GM23338 (cell line): ENCODE measurements at regions not wholly inside any gene's neighbourhood (a gene's known extent, or its start where the extent isn't known, plus 50 kb on each side); places are given as distances from the start of the nearest gene placed in this dataset.

Experiments used
- ATAC-seq: fragments of 200-7000 bp; cut with Tn5 transposase; 3 replicates; pipeline ENCODE4 v1.9.1; 2020
- DNase-seq: peaks from one replicate; pipeline ENCODE4 v3.0.0-alpha.2; 2015; ENCODE audit warnings: low spot score
- H2AFZ ChIP-seq: fragments of 200-600 bp; sonication (generic); 2 replicates; pipeline ENCODE4 v1.8.0; 2016; ENCODE audit warnings: antibody characterized with exemption, mild to moderate bottlenecking, moderate library complexity
- H3F3A ChIP-seq: fragments of 200-600 bp; sonication (generic); replicated peaks from 2 replicates; pipeline ENCODE4 v1.8.0; 2017; ENCODE audit warnings: antibody characterized with exemption, mixed run types, low read depth
- H3K27ac ChIP-seq: fragments of 200-600 bp; sonication (generic); 2 replicates; pipeline ENCODE4 v1.6.1; 2016; ENCODE audit warnings: low read depth
- H3K27me3 ChIP-seq: fragments of 200-600 bp; sonication (generic); 2 replicates; pipeline ENCODE4 v1.8.0; 2016; ENCODE audit warnings: mild to moderate bottlenecking, mixed run types, moderate library complexity; ENCODE audit not compliant: insufficient read depth
- H3K36me3 ChIP-seq: fragments of 200-600 bp; sonication (generic); 2 replicates; pipeline ENCODE4 v1.8.0; 2016; ENCODE audit warnings: mild to moderate bottlenecking; ENCODE audit not compliant: insufficient read depth
- H3K4me1 ChIP-seq: fragments of 200-600 bp; sonication (generic); 2 replicates; pipeline ENCODE4 v1.8.0; 2016; ENCODE audit warnings: mild to moderate bottlenecking, moderate library complexity; ENCODE audit not compliant: insufficient read depth
- H3K4me2 ChIP-seq: fragments of 200-600 bp; sonication (generic); 2 replicates; pipeline ENCODE4 v1.7.1; 2017; ENCODE audit warnings: mixed run types
- H3K4me3 ChIP-seq: fragments of 200-600 bp; sonication (generic); 2 replicates; pipeline ENCODE4 v1.6.1; 2016; ENCODE audit warnings: mixed run types
- H3K79me2 ChIP-seq: fragments of 200-600 bp; sonication (generic); replicated peaks from 2 replicates; pipeline ENCODE4 v1.8.0; 2017; ENCODE audit warnings: mild to moderate bottlenecking; ENCODE audit not compliant: insufficient read depth
- H3K9me2 ChIP-seq: fragments of 200-600 bp; sonication (generic); 2 replicates; pipeline ENCODE4 v1.8.0; 2017; ENCODE audit not compliant: insufficient read depth
- H4K20me1 ChIP-seq: fragments of 200-600 bp; sonication (generic); replicated peaks from 2 replicates; pipeline ENCODE4 v1.8.0; 2017; ENCODE audit warnings: mild to moderate bottlenecking; ENCODE audit not compliant: insufficient read depth
- H3K27ac Mint-ChIP-seq: 2 replicates; pipeline ENCODE4 v1.8.0; 2020; ENCODE audit warnings: inconsistent platforms, mild to moderate bottlenecking, moderate library complexity, mixed read lengths
- H3K27me3 Mint-ChIP-seq: 3 replicates; pipeline ENCODE4 v1.8.0; 2022; ENCODE audit warnings: low read depth, mild to moderate bottlenecking, moderate library complexity, mixed read lengths, inconsistent platforms; ENCODE audit not compliant: insufficient read depth, poor library complexity
- H3K36me3 Mint-ChIP-seq: 3 replicates; pipeline ENCODE4 v1.8.0; 2021; ENCODE audit warnings: low read depth, mild to moderate bottlenecking, inconsistent platforms, moderate library complexity, mixed read lengths
- H3K4me1 Mint-ChIP-seq: 3 replicates; pipeline ENCODE4 v1.8.0; 2020; ENCODE audit warnings: mild to moderate bottlenecking, inconsistent platforms, mixed read lengths
- H3K4me3 Mint-ChIP-seq: 3 replicates; pipeline ENCODE4 v1.8.0; 2021; ENCODE audit warnings: moderate library complexity, mild to moderate bottlenecking, inconsistent platforms, mixed read lengths
- H3K9me3 Mint-ChIP-seq: 3 replicates; pipeline ENCODE4 v1.8.0; 2020; ENCODE audit warnings: moderate library complexity, mild to moderate bottlenecking, inconsistent platforms, mixed read lengths
- CREB1 ChIP-seq: fragments of 250-450 bp; sonication (Bioruptor Pico); IDR thresholded peaks from 2 replicates; pipeline ENCODE4 v1.5.0; 2020; ENCODE audit warnings: low read depth, mild to moderate bottlenecking, moderate library complexity
- CTCF ChIP-seq, 2 experiments: fragments of 200-600 bp in 1 of 2; sonication (generic) in 1 of 2; conservative IDR thresholded peaks; 2 replicates each; pipeline versions ENCODE4 v1.5.1 to v1.6.1; 2016 to 2017; ENCODE audit warnings: antibody characterized with exemption in 2 of 2, low read depth in 2 of 2, mild to moderate bottlenecking in 2 of 2, moderate library complexity in 1 of 2
- ETS1 ChIP-seq: IDR thresholded peaks from 2 replicates; pipeline ENCODE4 v1.6.1; 2016; ENCODE audit warnings: antibody characterized with exemption
- EZH2 ChIP-seq: fragments of 200-600 bp; sonication (generic); IDR thresholded peaks from one replicate; pipeline ENCODE4 v1.8.0; 2017; ENCODE audit warnings: antibody characterized with exemption, mild to moderate bottlenecking, low read depth; ENCODE audit not compliant: unreplicated experiment
- EZH2phosphoT487 ChIP-seq: fragments of 200-600 bp; sonication (generic); IDR thresholded peaks from one replicate; pipeline ENCODE4 v1.8.1; 2018; ENCODE audit warnings: antibody characterized with exemption; ENCODE audit not compliant: unreplicated experiment
- JUNB ChIP-seq: IDR thresholded peaks from one replicate; pipeline ENCODE4 v1.6.1; 2016; ENCODE audit warnings: antibody characterized with exemption; ENCODE audit not compliant: unreplicated experiment
- NANOG ChIP-seq: IDR thresholded peaks from 2 replicates; pipeline ENCODE4 v1.6.1; 2016; ENCODE audit warnings: antibody characterized with exemption, borderline replicate concordance
- POLR2AphosphoS5 ChIP-seq: IDR thresholded peaks from 2 replicates; pipeline ENCODE4 v1.6.1; 2016; ENCODE audit warnings: antibody characterized with exemption, low read depth
- REST ChIP-seq: IDR thresholded peaks from one replicate; pipeline ENCODE4 v1.6.1; 2018; ENCODE audit warnings: antibody characterized with exemption; ENCODE audit not compliant: unreplicated experiment
- STAT1 ChIP-seq: IDR thresholded peaks from one replicate; pipeline ENCODE4 v1.6.1; 2016; ENCODE audit warnings: antibody characterized with exemption; ENCODE audit not compliant: unreplicated experiment
- ZNF114 ChIP-seq: fragments of 250-450 bp; sonication (Bioruptor Pico); IDR thresholded peaks from 2 replicates; pipeline ENCODE4 v1.5.0; 2020; ENCODE audit warnings: mild to moderate bottlenecking, moderate library complexity
- ZNF331 ChIP-seq: fragments of 250-450 bp; sonication (Bioruptor Pico); IDR thresholded peaks from 2 replicates; pipeline ENCODE4 v1.5.0; 2020; ENCODE audit warnings: low read depth, mild to moderate bottlenecking, moderate library complexity
- TF ChIP-seq, protein P1 (sequence below): fragments of 250-450 bp; sonication (Bioruptor Pico); IDR thresholded peaks from 2 replicates; pipeline ENCODE4 v1.5.0; 2020; ENCODE audit warnings: mild to moderate bottlenecking, moderate library complexity

DNA sequence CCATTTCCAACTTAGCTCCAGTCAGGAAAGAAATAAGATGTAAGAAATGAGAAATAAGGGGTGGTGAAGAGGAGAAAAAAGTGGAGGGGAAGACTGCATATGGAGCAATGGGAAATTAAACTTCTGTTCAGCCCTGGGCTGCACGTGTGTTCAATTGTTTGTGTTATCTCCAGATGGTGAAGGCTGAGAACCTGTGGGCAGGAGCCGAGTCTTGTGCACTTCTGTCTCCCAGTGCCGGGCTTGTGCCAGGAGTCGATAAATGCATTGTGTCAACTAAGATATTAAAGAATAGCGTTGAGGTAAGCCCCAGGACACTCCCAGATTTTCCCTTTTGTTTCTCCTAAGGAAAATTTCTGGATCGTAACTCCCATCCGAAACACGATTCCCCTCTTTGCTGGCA is 98.2 kb downstream of the PRLHR start:
- H3K36me3 ChIP-seq: no peaks in the 10 kb centered on the region
- no peaks in the 10 kb centered on the region for H3F3A ChIP-seq
- no peak overlapping the region for H2AFZ ChIP-seq
- H3K79me2 ChIP-seq: no peaks in the 10 kb centered on the region
- no peaks in the 10 kb centered on the region; the same call in 1 of the 2 replicates for H3K9me2 ChIP-seq
- no peak overlapping the region for H3K4me2 ChIP-seq
- DNase-seq: no peak
- Mint-ChIP-seq H3K4me1 (peaks cover 7% of the 10 kb centered on the region; the same call in 2 of the 3 replicates), H3K27ac (no peak overlapping the region), H3K27me3 (no peaks in the 10 kb centered on the region), H3K9me3 (no peaks in the 10 kb centered on the region), H3K4me3 (no peak overlapping the region), H3K36me3 (no peaks in the 10 kb centered on the region)
- H4K20me1 ChIP-seq: no peaks in the 10 kb centered on the region
- H3K4me3 ChIP-seq: no peak overlapping the region
- H3K27ac ChIP-seq: no peak overlapping the region
- TF ChIP-seq ETS1 (no peak), CTCF (conservative IDR thresholded peaks at IDR 0.05; ENCODE audit: low read depth in 2 of 2) (no peak), EZH2phosphoT487 (no peak), ZNF114 (CRISPR knock-in tag) (no peak), POLR2AphosphoS5 (no peak), JUNB (no peak), STAT1 (no peak), EZH2 (no peak), NANOG (no peak), CREB1 (CRISPR knock-in tag) (no peak), REST (no peak), ZNF331 (CRISPR knock-in tag) (no peak)
- TF ChIP-seq, protein P1, sequence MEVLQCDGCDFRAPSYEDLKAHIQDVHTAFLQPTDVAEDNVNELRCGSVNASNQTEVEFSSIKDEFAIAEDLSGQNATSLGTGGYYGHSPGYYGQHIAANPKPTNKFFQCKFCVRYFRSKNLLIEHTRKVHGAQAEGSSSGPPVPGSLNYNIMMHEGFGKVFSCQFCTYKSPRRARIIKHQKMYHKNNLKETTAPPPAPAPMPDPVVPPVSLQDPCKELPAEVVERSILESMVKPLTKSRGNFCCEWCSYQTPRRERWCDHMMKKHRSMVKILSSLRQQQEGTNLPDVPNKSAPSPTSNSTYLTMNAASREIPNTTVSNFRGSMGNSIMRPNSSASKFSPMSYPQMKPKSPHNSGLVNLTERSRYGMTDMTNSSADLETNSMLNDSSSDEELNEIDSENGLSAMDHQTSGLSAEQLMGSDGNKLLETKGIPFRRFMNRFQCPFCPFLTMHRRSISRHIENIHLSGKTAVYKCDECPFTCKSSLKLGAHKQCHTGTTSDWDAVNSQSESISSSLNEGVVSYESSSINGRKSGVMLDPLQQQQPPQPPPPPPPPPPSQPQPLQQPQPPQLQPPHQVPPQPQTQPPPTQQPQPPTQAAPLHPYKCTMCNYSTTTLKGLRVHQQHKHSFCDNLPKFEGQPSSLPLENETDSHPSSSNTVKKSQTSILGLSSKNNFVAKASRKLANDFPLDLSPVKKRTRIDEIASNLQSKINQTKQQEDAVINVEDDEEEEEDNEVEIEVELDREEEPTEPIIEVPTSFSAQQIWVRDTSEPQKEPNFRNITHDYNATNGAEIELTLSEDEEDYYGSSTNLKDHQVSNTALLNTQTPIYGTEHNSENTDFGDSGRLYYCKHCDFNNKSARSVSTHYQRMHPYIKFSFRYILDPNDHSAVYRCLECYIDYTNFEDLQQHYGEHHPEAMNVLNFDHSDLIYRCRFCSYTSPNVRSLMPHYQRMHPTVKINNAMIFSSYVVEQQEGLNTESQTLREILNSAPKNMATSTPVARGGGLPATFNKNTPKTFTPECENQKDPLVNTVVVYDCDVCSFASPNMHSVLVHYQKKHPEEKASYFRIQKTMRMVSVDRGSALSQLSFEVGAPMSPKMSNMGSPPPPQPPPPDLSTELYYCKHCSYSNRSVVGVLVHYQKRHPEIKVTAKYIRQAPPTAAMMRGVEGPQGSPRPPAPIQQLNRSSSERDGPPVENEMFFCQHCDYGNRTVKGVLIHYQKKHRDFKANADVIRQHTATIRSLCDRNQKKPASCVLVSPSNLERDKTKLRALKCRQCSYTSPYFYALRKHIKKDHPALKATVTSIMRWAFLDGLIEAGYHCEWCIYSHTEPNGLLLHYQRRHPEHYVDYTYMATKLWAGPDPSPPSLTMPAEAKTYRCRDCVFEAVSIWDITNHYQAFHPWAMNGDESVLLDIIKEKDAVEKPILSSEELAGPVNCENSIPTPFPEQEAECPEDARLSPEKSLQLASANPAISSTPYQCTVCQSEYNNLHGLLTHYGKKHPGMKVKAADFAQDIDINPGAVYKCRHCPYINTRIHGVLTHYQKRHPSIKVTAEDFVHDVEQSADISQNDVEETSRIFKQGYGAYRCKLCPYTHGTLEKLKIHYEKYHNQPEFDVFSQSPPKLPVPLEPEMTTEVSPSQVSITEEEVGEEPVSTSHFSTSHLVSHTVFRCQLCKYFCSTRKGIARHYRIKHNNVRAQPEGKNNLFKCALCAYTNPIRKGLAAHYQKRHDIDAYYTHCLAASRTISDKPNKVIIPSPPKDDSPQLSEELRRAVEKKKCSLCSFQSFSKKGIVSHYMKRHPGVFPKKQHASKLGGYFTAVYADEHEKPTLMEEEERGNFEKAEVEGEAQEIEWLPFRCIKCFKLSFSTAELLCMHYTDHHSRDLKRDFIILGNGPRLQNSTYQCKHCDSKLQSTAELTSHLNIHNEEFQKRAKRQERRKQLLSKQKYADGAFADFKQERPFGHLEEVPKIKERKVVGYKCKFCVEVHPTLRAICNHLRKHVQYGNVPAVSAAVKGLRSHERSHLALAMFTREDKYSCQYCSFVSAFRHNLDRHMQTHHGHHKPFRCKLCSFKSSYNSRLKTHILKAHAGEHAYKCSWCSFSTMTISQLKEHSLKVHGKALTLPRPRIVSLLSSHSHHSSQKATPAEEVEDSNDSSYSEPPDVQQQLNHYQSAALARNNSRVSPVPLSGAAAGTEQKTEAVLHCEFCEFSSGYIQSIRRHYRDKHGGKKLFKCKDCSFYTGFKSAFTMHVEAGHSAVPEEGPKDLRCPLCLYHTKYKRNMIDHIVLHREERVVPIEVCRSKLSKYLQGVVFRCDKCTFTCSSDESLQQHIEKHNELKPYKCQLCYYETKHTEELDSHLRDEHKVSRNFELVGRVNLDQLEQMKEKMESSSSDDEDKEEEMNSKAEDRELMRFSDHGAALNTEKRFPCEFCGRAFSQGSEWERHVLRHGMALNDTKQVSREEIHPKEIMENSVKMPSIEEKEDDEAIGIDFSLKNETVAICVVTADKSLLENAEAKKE (CRISPR knock-in tag): no peak
- H3K4me1 ChIP-seq: peaks cover 2% of the 10 kb centered on the region; the same call in 1 of the 2 replicates
- ATAC-seq: no peak
- no peaks in the 10 kb centered on the region for H3K27me3 ChIP-seq
